ENCODE measurements at regions not wholly inside any gene's neighbourhood (a gene's known extent, or its start where the extent isn't known, plus 50 kb on each side); places are given as distances from the start of the nearest gene placed in this dataset.

DNA sequence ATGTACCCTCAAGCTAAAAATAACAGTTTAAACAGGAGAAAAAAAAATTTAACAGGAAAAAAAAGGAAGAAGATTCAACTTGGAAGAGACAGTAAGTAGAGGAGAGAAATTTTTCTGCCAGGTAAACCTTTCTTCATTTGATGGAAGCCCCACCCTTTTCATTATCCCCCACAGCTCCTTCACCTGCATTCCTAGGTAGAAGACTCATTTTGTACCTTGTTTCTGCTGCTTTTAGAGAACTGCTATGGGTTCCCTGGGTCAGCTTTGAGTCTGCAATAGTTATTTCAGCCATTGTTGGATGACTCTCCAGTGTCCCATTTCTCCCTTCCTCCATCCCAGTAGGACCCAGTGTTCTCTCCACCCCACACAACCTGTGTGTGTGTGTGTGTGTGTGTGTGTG, 74.1 kb upstream of the CPEB4 start:
- Histone ChIP-seq H3K9ac (ENCODE audit: low read depth in 1 of 2, low read length in 2 of 2) (no peak overlapping the region), H3K4me1 (ENCODE audit: control insufficient read depth in 4 of 4, insufficient read depth in 4 of 4, low read length in 3 of 4) (no peaks in the 10 kb centered on the region), H3K9me3 (ENCODE audit: control insufficient read depth in 4 of 4, low read length in 3 of 4) (no peaks in the 10 kb centered on the region), H3K4me3 (ENCODE audit: low read depth in 1 of 3, low read length in 3 of 3) (no peak overlapping the region), H3K36me3 (ENCODE audit: control insufficient read depth in 4 of 4, insufficient read depth in 3 of 4, low read depth in 1 of 4, low read length in 3 of 4) (no peaks in the 10 kb centered on the region), H3K27ac (ENCODE audit: low read depth in 1 of 2, low read length in 2 of 2) (no peak overlapping the region), H3K27me3 (ENCODE audit: control insufficient read depth in 4 of 4, insufficient read depth in 4 of 4, low read length in 3 of 4) (no peaks in the 10 kb centered on the region)
- no peak for TF ChIP-seq YY1 (IDR thresholded peaks at IDR 0.05)
- TF ChIP-seq RAD21 (IDR thresholded peaks at IDR 0.05) = no peak
- no peak for TF ChIP-seq HNF4A (conservative IDR thresholded peaks at IDR 0.05)
- TF ChIP-seq, protein P1, sequence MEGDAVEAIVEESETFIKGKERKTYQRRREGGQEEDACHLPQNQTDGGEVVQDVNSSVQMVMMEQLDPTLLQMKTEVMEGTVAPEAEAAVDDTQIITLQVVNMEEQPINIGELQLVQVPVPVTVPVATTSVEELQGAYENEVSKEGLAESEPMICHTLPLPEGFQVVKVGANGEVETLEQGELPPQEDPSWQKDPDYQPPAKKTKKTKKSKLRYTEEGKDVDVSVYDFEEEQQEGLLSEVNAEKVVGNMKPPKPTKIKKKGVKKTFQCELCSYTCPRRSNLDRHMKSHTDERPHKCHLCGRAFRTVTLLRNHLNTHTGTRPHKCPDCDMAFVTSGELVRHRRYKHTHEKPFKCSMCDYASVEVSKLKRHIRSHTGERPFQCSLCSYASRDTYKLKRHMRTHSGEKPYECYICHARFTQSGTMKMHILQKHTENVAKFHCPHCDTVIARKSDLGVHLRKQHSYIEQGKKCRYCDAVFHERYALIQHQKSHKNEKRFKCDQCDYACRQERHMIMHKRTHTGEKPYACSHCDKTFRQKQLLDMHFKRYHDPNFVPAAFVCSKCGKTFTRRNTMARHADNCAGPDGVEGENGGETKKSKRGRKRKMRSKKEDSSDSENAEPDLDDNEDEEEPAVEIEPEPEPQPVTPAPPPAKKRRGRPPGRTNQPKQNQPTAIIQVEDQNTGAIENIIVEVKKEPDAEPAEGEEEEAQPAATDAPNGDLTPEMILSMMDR (IDR thresholded peaks at IDR 0.05; ENCODE audit: low read depth, low read length, missing input control) = no peak
- TF ChIP-seq RXRA (IDR thresholded peaks at IDR 0.05) = no peak
- TF ChIP-seq, protein P2, sequence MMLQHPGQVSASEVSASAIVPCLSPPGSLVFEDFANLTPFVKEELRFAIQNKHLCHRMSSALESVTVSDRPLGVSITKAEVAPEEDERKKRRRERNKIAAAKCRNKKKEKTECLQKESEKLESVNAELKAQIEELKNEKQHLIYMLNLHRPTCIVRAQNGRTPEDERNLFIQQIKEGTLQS (IDR thresholded peaks at IDR 0.05) = no peak
- no peak for TF ChIP-seq TAF1 (conservative IDR thresholded peaks at IDR 0.05)
- DNase-seq (ENCODE audit: low spot score) = no peak

DNA sequence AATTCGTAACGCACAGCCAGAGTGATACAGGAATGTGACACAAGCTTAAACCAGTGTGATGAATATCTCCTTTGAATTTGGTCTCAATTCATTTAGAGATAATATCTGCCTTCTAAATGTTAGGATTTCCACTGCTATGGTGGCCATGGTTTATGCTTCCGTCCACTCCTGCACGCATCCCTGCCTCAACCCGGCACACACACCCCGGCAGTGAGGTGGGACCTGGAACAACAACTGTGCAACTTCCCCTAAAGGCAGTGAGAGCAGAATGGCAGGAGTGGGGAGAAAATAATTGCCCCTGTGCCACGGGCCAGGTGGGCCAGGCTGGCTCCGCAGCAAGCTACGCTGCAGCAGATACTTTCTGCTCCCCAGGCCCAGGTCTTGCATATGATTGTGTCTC, 72.6 kb upstream of the CPEB4 start:
- H3K36me3 ChIP-seq (ENCODE audit: control insufficient read depth in 4 of 4, insufficient read depth in 3 of 4, low read depth in 1 of 4, low read length in 3 of 4) = no peaks in the 10 kb centered on the region
- H3K27ac ChIP-seq (ENCODE audit: low read depth in 1 of 2, low read length in 2 of 2) = no peak overlapping the region
- H3K4me1 ChIP-seq (ENCODE audit: control insufficient read depth in 4 of 4, insufficient read depth in 4 of 4, low read length in 3 of 4) = no peaks in the 10 kb centered on the region
- TF ChIP-seq, protein P3, sequence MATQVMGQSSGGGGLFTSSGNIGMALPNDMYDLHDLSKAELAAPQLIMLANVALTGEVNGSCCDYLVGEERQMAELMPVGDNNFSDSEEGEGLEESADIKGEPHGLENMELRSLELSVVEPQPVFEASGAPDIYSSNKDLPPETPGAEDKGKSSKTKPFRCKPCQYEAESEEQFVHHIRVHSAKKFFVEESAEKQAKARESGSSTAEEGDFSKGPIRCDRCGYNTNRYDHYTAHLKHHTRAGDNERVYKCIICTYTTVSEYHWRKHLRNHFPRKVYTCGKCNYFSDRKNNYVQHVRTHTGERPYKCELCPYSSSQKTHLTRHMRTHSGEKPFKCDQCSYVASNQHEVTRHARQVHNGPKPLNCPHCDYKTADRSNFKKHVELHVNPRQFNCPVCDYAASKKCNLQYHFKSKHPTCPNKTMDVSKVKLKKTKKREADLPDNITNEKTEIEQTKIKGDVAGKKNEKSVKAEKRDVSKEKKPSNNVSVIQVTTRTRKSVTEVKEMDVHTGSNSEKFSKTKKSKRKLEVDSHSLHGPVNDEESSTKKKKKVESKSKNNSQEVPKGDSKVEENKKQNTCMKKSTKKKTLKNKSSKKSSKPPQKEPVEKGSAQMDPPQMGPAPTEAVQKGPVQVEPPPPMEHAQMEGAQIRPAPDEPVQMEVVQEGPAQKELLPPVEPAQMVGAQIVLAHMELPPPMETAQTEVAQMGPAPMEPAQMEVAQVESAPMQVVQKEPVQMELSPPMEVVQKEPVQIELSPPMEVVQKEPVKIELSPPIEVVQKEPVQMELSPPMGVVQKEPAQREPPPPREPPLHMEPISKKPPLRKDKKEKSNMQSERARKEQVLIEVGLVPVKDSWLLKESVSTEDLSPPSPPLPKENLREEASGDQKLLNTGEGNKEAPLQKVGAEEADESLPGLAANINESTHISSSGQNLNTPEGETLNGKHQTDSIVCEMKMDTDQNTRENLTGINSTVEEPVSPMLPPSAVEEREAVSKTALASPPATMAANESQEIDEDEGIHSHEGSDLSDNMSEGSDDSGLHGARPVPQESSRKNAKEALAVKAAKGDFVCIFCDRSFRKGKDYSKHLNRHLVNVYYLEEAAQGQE (IDR thresholded peaks at IDR 0.05) = no peak
- TF ChIP-seq FOXA2 (IDR thresholded peaks at IDR 0.05) (no peak), HNF4A (conservative IDR thresholded peaks at IDR 0.05) (no peak), JUND (IDR thresholded peaks at IDR 0.05) (no peak), EGR1 (IDR thresholded peaks at IDR 0.05; ENCODE audit: low read depth in 2 of 2) (no peak), NR2F2 (IDR thresholded peaks at IDR 0.05) (no peak), RXRA (IDR thresholded peaks at IDR 0.05) (no peak)
- TF ChIP-seq, protein P4, sequence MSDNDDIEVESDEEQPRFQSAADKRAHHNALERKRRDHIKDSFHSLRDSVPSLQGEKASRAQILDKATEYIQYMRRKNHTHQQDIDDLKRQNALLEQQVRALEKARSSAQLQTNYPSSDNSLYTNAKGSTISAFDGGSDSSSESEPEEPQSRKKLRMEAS (IDR thresholded peaks at IDR 0.05) = no peak
- H3K27me3 ChIP-seq (ENCODE audit: control insufficient read depth in 4 of 4, insufficient read depth in 4 of 4, low read length in 3 of 4) = no peaks in the 10 kb centered on the region
- no peak overlapping the region for H3K9ac ChIP-seq (ENCODE audit: low read depth in 1 of 2, low read length in 2 of 2)
- H3K4me3 ChIP-seq (ENCODE audit: low read depth in 1 of 3, low read length in 3 of 3) = no peak overlapping the region
- peaks cover 0 to 3% (median 0%) of the 10 kb centered on the region in 4 donors for H3K9me3 ChIP-seq (ENCODE audit: control insufficient read depth in 4 of 4, low read length in 3 of 4)
- DNase-seq (ENCODE audit: low spot score) = no peak
- WGBS = 91% methylated on average over 9 of the region's 9 CpGs

DNA sequence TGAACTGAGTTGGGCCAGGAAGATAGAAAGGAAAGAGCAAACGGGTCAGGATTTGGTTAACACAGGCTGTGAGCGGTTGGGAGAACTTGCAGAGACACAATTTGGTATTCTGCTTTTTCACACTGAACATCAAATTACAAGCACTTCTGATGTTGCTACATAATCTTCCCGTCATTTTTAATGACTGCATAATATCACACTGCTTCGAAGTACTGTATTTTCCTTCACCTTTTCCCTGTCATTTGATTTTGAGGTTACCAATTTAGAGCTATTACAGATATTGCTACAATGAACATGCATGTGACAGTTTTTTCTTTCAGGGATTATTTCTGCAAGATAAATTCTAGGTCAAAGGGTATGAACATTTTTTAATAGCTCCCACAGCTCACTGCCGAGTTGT, 71.4 kb upstream of the CPEB4 start:
- H3K27me3 ChIP-seq (ENCODE audit: control insufficient read depth in 4 of 4, insufficient read depth in 4 of 4, low read length in 3 of 4) = no peaks in the 10 kb centered on the region
- H3K9ac ChIP-seq (ENCODE audit: low read depth in 1 of 2, low read length in 2 of 2) = no peak overlapping the region
- H3K4me3 ChIP-seq (ENCODE audit: low read depth in 1 of 3, low read length in 3 of 3) = no peak overlapping the region
- H3K27ac ChIP-seq (ENCODE audit: low read depth in 1 of 2, low read length in 2 of 2) = no peak overlapping the region
- H3K4me1 ChIP-seq (ENCODE audit: control insufficient read depth in 4 of 4, insufficient read depth in 4 of 4, low read length in 3 of 4) = peaks cover 0 to 3% (median 0%) of the 10 kb centered on the region in 4 donors
- no peaks in the 10 kb centered on the region for H3K36me3 ChIP-seq (ENCODE audit: control insufficient read depth in 4 of 4, insufficient read depth in 3 of 4, low read depth in 1 of 4, low read length in 3 of 4)
- peaks cover 0 to 3% (median 0%) of the 10 kb centered on the region in 4 donors for H3K9me3 ChIP-seq (ENCODE audit: control insufficient read depth in 4 of 4, low read length in 3 of 4)
- no peak for DNase-seq (ENCODE audit: low spot score)
- no peak for TF ChIP-seq TAF1 (conservative IDR thresholded peaks at IDR 0.05)
- no peak for TF ChIP-seq JUND (IDR thresholded peaks at IDR 0.05)
- TF ChIP-seq HNF4A (conservative IDR thresholded peaks at IDR 0.05) = no peak
- TF ChIP-seq SP1 (IDR thresholded peaks at IDR 0.05) = no peak
- WGBS = 82% methylated on average over 5 of the region's 5 CpGs

All from liver (tissue), 8 donors.